Stimulated activated CD4-positive, alpha-beta T cell treated with anti-CD3 and anti-CD28 coated beads, Interleukin-12 subunit alpha, Interleukin-12 subunit beta, amount 100 ng/mL, for 48 hours (primary cell): ENCODE measurements at regions not wholly inside any gene's neighbourhood (a gene's known extent, or its start where the extent isn't known, plus 50 kb on each side); places are given as distances from the start of the nearest gene placed in this dataset.
"Not testable (repeated sequence)": the region's sequence is repeated elsewhere in the genome, so short reads cannot be mapped to it uniquely, and the experiment has no call there.

Experiments
- DNase-seq, 3 donors: peaks; one replicate each; pipeline ENCODE4 v3.0.0-alpha.2; 2020; ENCODE audit warnings: low read depth in 2 of 3, low spot score in 1 of 3

DNA sequence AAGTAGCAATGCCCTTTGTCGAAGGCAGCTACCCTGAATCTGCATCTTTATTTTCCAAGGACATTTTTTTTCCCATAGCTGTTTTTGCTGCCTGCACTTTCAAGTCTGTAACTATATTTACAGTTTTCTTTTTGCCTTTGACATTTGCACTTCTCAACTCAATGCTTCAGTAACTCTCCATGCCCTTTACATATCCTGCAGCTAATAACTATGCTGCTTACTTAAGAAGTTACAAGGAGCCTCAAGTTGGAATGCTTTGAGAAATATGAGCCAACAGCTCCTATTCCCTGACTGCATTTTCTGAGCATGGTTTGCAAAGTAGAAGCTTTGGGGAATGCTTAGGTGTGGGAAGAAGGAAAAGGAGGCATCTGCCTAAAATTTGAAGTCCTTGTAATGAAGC lies 194.8 kb upstream of the TRPC7 start:
- DNase-seq = no peak

DNA sequence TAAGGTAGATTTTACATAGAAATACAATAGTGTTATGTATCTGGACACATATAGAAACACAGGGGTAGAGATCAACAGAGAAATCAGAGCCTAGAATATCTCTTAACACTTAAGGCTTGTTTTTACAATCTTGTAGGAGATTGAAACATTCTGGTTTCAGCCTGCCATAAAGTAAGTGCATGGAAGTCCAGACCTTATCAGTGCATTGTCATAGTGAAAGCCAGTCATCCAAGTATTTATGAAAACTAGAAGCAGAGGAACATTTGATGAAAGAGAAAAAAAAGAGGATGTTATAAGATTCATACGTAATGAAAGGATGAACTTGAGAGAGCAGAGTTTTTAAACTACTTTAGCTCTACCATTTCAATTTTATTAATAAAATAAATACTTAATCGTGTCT lies 194.3 kb upstream of the TRPC7 start:
- DNase-seq = no peak

DNA sequence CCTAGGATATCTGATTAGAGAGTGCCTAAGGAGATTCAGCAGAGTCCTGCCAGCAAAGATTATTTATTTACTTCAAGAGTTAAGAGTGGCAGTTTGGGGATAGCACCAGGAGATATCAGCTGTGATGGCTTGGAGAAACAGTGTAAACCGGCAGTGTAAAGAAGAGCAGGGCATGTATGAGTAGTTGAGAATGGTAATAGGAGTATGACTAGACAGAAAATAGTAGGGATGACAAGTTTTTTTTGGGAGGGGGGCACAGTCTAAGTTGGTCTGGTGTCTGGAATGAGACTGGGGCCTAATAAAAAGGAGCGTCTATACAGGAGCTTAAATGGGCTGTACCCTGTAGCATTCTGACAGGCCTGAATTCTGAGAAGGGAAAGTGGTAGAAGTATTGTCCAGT lies 181.8 kb upstream of the TRPC7 start:
- DNase-seq = not testable (repeated sequence)

DNA sequence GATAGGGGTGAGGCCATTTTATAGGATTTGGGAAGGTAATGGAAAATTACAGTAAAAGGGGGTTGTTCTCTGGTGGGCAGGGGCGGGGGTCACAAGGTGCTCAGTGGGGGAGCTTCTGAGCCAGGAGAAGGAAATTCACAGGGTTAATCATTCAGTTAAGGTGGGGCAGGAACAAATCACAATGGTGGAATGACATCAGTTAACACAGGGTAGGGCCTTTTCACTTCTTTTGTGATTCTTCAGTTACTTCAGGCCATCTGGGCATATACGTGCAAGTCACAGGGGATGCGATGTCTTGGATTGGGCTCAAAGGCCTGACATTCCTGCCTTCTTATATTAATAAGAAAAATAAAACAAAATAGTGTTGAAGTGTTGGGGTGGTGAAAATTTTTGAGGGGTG lies 181.1 kb upstream of the TRPC7 start:
- not testable (repeated sequence) for DNase-seq

DNA sequence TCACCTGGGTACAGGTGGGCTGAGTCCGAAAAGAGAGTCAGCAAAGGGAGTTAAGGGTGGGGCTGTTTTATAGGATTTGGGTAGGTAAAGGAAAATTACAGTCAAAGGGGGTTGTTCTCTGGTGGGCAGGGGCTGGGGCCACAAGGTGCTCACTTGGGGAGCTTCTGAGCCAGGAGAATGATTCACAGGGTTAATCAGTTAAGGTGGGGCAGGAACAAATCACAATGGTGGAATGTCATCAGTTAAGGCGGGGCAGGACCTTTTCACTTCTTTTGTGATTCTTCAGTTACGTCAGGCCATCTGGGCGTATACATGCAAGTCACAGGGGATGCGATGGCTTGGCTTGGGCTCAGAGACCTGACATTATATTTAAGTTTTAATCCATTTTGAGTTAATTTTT lies 179.7 kb upstream of the TRPC7 start:
- not testable (repeated sequence) for DNase-seq

DNA sequence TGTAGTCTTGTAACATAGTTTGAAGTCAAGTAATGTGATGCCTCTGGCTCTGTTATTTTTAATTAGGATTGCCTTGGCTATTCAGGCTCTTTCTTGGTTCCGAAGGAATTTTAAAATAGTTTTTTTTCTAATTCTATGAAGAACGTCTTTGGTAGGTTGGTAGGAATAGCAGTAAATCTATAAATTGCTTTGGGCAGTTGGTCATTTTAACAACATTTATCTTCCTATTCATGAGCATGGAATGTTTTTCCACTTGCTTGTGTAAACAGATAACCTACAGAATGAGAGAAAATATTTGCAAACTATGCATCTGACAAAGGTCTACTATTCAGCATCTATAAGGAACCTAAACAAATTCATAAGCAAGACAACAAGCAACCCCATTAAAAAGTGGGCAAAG lies 173.2 kb upstream of the TRPC7 start:
- no peak for DNase-seq

DNA sequence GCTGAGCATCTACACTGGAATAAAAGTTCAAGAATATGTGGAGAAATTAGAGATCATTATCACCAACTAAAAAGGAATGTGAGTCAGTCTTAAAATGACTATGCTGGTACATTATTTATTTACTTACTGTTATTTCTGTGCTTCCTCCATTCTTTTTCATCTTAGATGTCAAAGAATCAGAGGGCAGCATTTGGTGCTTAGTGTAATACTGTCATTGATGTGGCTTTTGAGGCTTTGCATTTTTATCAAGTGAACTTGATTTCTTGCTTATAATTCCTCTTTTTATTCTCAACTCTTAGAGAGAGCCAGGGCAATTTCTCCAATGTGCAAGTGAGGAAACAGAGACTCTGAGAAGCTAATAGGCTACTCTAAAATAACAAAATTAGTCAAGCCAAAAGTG lies 163.7 kb upstream of the TRPC7 start:
- no peak for DNase-seq

DNA sequence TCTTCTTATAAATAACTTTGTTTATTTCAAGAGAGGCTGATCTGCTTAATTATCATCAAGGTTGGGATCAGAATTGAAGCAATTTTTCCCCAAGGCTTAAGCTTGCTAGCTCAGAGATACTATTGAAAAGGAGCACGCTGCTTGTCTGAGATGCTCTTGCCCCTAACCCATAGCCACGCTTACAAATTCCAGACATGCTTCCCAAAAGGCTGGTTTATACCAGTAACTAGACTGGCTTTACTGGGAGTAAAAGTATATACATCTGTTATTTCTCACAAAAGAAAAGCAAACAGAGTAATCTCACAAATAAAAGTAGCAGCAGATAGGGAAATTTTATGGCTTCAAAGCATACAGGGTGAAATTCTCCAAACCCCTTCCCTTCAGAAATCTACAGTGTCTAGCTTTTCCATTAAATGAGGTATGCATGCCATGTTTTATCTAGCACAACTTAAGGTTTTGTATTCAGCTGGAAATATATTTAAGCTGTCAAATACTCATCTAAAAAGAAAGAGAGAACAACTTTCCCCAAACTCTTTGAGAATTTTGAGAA lies 163.2 kb upstream of the TRPC7 start:
- no peak for DNase-seq

DNA sequence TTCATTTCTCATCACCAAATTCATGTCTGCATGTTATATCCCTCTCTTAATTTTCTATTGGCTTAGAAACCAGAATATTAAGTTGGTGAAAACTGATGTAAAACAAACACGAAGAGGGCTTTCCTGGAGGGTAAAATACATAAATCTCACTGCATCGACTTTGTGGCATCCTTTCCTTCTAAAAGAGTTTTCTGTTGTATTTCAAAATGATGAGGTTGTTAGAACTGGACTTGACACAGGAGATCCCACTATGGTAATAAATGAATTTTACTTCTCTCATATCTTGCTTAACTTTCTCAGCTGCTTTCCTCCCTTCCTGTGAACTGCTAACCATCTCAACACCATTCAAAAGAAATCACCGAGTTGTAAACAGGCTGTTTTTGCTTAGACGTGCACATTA lies 162.0 kb upstream of the TRPC7 start:
- no peak for DNase-seq

DNA sequence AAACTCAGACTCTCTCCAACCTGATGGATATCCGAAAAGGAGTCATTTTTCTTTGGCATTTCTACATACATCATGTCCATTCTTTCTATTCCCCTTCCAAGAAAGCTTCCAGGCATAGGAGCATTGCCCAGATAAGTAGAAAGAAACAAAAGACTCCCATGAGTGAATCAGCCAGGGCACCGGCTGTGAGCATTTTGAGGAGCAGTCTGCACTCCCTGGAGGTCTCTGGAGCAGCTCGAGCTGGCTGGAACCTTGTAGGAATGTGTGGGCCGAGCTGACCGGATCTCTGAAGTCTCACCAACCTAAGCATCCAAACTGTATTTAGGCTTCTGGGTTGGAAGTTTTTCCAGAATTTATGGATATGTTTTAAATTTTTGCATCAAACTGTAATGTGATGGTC lies 161.4 kb upstream of the TRPC7 start:
- DNase-seq = no peak

DNA sequence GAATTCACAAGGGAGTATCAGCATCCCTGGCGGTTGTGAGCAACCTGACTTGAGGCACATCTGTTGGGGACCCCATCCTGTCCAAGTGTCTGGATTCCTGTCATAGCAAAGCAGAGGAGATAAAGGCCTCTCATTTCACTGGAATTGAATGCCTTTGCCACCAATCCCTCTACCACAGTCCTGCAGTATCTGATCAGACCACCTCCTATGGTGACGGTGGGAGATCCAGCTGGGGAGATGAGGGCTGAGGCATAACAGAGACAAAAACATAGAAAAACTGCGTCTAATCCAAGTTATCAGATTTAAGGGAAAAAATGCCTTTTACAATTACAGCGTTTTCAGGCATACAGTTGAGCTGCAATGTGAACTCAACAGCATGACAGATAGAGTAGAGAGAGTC lies 160.7 kb upstream of the TRPC7 start:
- no peak for DNase-seq

DNA sequence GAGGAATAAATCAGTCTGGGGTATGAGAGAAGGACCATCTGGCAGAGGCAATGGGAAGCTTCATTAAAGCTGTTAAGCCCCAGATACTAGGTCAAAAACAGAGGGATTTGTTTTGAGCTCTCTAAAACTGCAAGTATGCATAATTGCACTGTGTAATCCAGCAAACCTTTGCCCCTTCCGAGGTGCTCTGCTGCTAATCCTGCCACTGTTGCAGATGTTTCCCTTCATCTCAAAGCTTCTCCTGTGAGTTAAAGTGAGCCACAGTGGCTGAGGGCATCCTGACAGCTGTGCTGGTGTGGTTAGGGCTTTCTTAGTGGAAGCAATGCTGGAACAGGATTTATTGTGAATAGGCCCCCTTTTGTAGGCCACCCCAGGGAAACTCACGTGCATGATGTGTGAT lies 160.3 kb upstream of the TRPC7 start:
- DNase-seq = no peak

DNA sequence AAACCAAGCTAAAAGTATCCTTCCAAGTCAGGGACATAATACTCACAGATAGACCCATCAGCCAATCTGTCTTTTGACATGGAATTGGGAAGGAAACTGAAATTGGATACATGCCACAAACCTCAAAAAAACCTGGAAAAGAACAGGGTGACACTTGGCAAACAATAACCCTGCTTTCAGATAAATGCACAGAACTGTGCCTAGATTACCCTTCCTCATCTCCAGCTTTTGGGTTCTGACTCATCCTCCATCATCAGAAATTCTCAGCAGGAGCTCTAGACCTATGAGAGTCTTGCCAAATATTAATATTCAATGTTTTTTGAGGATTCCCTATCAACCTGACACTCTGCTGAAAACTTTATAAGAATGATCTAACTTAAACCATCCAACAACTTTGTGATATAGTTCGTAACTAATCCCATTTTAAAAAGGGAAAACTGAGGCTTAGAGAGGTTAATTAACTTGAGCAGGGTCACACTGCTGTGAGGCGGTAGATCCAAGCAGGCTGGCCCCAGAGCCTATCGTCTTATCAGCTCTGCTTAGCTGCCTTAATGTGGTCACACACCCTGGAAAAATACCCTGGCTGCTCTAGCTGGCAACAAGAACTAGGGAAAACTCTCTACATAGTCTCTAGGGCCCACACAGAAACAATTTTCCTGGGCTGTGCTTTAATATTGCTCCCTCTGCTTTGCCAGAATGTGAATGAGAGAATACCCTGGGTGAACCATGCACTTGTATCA lies 157.0 kb upstream of the TRPC7 start:
- DNase-seq = no peak

DNA sequence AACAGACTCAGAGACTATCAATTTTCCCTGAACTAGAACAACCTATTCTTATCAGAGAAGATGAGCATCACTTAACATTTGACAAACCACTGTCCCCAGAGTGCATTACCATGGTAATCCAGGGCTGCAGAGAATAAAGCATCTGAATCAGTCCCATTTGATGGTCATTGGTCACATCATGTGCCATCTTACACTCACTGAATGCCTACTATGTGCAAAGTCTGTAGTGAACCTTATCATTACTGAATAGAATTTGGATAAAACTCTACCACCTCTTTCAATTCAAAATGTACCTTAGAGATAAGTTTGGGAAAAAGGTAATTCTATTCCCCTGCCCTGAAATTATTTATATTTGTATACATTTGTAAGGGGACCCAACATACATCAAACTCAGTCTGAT lies 156.4 kb upstream of the TRPC7 start:
- no peak for DNase-seq

DNA sequence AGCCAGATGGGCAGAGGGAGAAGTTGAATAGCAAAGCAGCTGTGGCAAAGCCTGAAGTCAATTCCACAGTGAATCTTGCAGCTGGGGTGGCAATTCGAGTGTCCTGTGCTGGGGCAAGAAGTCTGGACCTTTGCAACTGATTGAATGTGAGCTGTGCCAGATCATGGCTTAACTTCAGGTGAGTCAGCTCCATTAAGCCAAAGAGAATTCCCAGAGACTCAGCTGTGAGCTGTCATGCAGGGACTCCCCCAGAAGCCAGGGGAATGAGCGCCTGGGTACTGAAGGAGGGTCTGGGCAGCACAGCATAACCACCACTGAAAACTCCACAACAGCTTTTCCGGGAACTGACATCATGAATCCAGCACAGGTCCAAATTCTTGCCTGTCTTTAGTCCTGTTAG lies 153.5 kb upstream of the TRPC7 start:
- DNase-seq = no peak

DNA sequence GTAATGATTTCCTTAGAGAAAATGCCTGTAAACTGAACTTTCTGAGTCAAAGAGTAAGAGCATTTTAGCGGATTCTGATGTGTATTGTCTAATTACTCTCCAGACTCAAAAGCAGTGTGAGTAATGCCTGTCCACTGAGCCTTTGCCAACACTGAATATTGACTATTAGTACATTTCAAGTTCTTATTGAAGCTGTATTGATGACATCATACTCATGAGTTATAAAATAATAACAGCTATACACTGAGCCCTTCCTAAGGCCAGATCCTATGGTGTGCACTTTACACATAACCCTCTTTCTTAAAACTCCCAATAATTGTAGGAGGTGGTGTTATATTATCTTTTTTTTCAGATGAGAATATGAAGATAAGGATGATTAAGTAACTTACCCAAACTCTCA lies 152.8 kb upstream of the TRPC7 start:
- DNase-seq = no peak

DNA sequence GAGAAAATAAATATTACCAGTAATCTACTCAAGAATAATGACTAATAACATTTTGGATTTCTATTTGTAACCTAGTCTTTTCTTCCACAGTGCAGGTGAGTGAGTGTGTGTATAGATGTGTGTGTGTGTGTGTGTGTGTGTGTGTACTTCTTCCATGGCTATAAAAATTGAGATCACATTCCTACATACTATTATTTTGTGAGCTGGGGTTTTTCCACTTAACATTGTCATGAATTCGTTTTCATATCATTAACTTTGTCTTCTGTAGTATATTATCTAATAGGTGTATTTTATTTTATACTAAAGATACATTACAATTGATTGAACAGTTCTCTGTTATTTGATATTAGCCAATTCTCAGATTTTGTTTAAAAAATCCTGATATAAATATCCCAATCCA lies 152.4 kb upstream of the TRPC7 start:
- DNase-seq = no peak

DNA sequence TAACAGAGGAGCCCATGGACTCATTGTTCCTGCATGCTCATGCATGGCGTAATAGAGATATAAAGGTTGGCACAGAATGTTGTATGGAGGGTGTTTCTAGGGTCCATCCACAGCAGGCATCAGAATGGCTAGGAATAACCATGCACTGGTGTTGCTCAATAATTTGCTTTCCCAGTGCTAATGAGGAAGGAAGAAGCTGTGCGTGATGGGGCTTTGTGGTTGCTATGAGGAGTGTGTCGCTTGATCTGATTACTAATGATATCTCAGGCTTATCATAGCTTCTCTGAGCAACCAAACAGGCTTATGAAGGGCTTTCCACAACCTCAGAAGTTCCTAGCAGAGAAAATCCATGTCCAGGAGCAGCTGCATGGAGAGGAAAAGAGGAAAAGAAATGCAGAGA lies 151.3 kb upstream of the TRPC7 start:
- DNase-seq = no peak

DNA sequence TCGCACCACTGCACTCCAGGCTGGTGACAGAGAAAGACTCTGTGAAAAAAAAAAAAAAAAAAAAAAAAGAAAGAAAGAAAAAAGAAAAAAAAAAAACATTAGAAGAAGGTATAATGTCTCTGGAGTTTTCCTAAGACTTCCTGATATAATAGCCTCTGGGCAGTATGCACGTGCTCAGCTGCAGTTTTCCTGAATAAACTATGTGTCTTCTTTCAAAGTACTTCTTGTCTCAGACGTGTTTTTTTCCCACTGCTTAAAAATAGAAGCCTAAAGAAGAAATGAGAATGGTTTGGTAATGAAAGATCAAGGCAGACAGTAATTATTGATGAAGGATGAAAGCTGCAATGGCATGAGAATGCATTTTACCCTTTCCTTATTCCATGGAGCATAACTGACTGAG lies 148.1 kb upstream of the TRPC7 start:
- DNase-seq = no peak

DNA sequence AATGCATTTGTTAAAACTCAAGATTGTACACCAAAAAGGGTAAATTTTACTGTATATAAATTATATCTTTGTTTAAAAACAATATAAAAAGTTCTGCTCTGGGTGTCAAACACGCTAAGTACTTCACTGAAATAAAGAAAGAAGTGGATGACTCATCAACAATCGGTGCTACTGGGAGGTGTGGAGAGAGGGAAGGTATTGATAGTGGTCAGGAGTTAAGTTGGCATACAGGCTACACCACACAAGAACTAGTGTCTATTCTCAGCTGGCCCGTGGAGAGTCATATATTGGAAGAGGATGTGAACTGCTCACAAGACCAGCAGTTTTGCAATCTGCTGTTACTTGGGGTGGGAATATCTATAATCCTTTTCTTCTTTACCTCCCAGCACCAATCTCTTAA lies 145.7 kb upstream of the TRPC7 start:
- DNase-seq = no peak

DNA sequence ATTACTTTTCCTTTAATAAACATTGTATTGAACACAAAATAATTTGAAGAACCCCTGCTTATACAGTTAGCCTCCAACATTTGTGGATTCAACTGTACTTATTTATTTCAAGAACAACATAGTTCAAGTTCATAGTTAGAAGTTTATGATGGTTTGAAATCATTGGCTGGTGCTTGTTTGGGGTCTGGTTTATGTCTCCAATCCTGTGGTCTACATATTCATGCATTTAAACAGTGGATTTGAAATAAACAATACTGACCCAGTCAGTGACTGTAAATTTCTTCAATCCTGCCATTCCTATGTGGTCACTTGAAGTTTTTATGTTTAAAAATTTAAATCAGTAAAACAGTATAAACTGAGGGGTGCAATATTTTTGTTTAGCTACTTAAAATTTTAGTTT lies 145.1 kb upstream of the TRPC7 start:
- DNase-seq = no peak

DNA sequence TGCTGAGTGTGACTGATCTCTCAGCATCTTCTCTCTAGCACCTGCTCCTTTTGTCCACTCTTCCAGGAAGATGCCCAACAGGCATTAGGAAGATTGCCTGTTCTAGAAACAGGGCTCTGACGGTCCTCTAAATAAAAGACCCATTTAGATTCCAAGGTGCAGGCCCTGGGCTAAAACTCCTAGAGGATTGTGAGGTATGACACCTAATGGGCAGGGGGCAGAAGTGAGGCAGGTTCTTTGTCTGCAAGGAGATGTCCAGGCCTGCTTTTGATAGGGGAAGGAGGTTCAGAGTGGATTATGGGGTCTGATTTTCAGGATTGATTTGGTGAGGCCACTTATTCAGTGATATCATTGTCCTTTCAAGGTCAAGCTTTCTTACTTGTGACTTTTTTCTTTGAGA lies 140.8 kb upstream of the TRPC7 start:
- DNase-seq = no peak

DNA sequence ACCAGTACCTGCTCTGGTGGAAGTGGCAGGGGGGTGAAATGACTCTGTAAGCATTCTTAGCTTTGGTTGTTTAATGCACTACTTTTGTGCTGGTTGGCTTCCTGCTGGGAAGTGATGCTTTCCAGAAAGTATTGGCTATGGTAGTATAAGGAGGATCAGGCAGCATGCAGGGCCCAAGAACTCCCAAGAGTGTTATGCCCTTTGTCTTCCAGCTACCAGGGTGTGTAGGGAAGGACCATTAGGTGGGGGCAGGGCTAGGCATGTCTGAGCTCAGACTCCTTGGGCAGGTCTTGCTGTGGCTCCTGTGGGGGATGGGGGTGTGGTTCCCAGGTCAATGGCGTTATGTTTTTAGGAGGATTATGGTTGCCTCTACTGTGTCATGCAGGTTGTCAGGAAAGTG lies 135.8 kb upstream of the TRPC7 start:
- DNase-seq = no peak
